GM19467 (cell line): ENCODE measurements at regions not wholly inside any gene's neighbourhood (a gene's known extent, or its start where the extent isn't known, plus 50 kb on each side); places are given as distances from the start of the nearest gene placed in this dataset.

Source experiments
- ATAC-seq: cut with Tn5 transposase; IDR thresholded peaks from one replicate; pipeline ENCODE4 v1.9.1; 2021; ENCODE audit warnings: mild to moderate bottlenecking, moderate library complexity; ENCODE audit not compliant: unreplicated experiment

- ATAC-seq, result no peak
Observed at GRCh38 chr2:228722311-228722710, 540.8 kb upstream of the SPHKAP start.

- no peak for ATAC-seq
Observed at GRCh38 chr2:228720895-228721294, 539.4 kb upstream of the SPHKAP start.

GRCh38 chr2:228709788-228710371, 528.4 kb upstream of the SPHKAP start:
- no peak for ATAC-seq

GRCh38 chr2:228707846-228708245, 526.4 kb upstream of the SPHKAP start:
- no peak for ATAC-seq

GRCh38 chr2:228705318-228705717, 523.8 kb upstream of the SPHKAP start:
- no peak for ATAC-seq

GRCh38 chr2:228703152-228703551, 521.7 kb upstream of the SPHKAP start:
- ATAC-seq, result no peak

GRCh38 chr2:228701506-228701905, 520.0 kb upstream of the SPHKAP start:
- no peak for ATAC-seq

GRCh38 chr2:228700638-228701037, 519.2 kb upstream of the SPHKAP start:
- no peak for ATAC-seq

- no peak for ATAC-seq
Observed at GRCh38 chr2:228699888-228700287, 518.4 kb upstream of the SPHKAP start.

GRCh38 chr2:228699400-228699799, 517.9 kb upstream of the SPHKAP start:
- ATAC-seq, result no peak

- no peak for ATAC-seq
Observed at GRCh38 chr2:228698963-228699362, 517.5 kb upstream of the SPHKAP start.

- no peak for ATAC-seq
Observed at GRCh38 chr2:228697456-228697855, 516.0 kb upstream of the SPHKAP start.

- no peak for ATAC-seq
Observed at GRCh38 chr2:228690681-228691080, 509.2 kb upstream of the SPHKAP start.

GRCh38 chr2:228689053-228689452, 507.6 kb upstream of the SPHKAP start:
- ATAC-seq, result no peak

GRCh38 chr2:228688007-228688645, 506.6 kb upstream of the SPHKAP start:
- ATAC-seq, result no peak

GRCh38 chr2:228681979-228682378, 500.5 kb upstream of the SPHKAP start:
- no peak for ATAC-seq

- no peak for ATAC-seq
Observed at GRCh38 chr2:228681426-228681825, 499.9 kb upstream of the SPHKAP start.

GRCh38 chr2:228678110-228678509, 496.6 kb upstream of the SPHKAP start:
- ATAC-seq, result no peak

GRCh38 chr2:228675646-228676045, 494.2 kb upstream of the SPHKAP start:
- no peak for ATAC-seq

GRCh38 chr2:228675091-228675490, 493.6 kb upstream of the SPHKAP start:
- ATAC-seq, result no peak

GRCh38 chr2:228673876-228674554, 492.5 kb upstream of the SPHKAP start:
- ATAC-seq, result no peak

GRCh38 chr2:228669690-228670089, 488.2 kb upstream of the SPHKAP start:
- no peak for ATAC-seq
